H9 (cell line): ENCODE measurements at regions not wholly inside any gene's neighbourhood (a gene's known extent, or its start where the extent isn't known, plus 50 kb on each side); places are given as distances from the start of the nearest gene placed in this dataset.

Source experiments
- DNase-seq: peaks from one replicate; pipeline ENCODE4 v3.0.0-alpha.2; 2017
- H2AFZ ChIP-seq: one replicate; pipeline ENCODE4 v1.6.1; 2013; ENCODE audit warnings: mild to moderate bottlenecking, low read length, control low read depth, moderate library complexity
- H2AK5ac ChIP-seq: 2 replicates; pipeline ENCODE4 v1.6.1; 2013; ENCODE audit warnings: low read length, control low read depth, mixed read lengths; ENCODE audit not compliant: insufficient read length
- H2BK120ac ChIP-seq: one replicate; pipeline ENCODE4 v1.6.1; 2013; ENCODE audit warnings: low read depth, mild to moderate bottlenecking, low read length, control low read depth, inconsistent platforms; ENCODE audit not compliant: poor library complexity, severe bottlenecking
- H2BK12ac ChIP-seq: 2 replicates; pipeline ENCODE4 v1.6.1; 2013; ENCODE audit warnings: low read length, control low read depth, mixed read lengths, low read depth; ENCODE audit not compliant: insufficient read length
- H2BK15ac ChIP-seq: 2 replicates; pipeline ENCODE4 v1.6.1; 2013; ENCODE audit warnings: low read depth, low read length, control low read depth
- H2BK20ac ChIP-seq: one replicate; pipeline ENCODE4 v1.6.1; 2013; ENCODE audit warnings: low read depth, mild to moderate bottlenecking, low read length, control low read depth, inconsistent platforms; ENCODE audit not compliant: poor library complexity, severe bottlenecking
- H2BK5ac ChIP-seq: 2 replicates; pipeline ENCODE4 v1.6.1; 2013; ENCODE audit warnings: low read length, control low read depth, mixed read lengths; ENCODE audit not compliant: insufficient read length
- H3K14ac ChIP-seq: 2 replicates; pipeline ENCODE4 v1.6.1; 2013; ENCODE audit warnings: low read length, control low read depth; ENCODE audit not compliant: insufficient read depth
- H3K18ac ChIP-seq: 2 replicates; pipeline ENCODE4 v1.6.1; 2013; ENCODE audit warnings: low read depth, mild to moderate bottlenecking, mixed read lengths, low read length, control low read depth; ENCODE audit not compliant: insufficient read length
- H3K23ac ChIP-seq: 2 replicates; pipeline ENCODE4 v1.6.1; 2013; ENCODE audit warnings: low read length, control low read depth, mixed read lengths, low read depth; ENCODE audit not compliant: insufficient read length
- H3K23me2 ChIP-seq: 2 replicates; pipeline ENCODE4 v1.6.1; 2013; ENCODE audit warnings: low read depth, mild to moderate bottlenecking, mixed read lengths, low read length, control low read depth; ENCODE audit not compliant: insufficient read length, poor library complexity, severe bottlenecking
- H3K27ac ChIP-seq: 2 replicates; pipeline ENCODE4 v1.5.1; 2013; ENCODE audit warnings: low read length, control low read depth, mixed read lengths, low read depth; ENCODE audit not compliant: insufficient read length
- H3K27me3 ChIP-seq: 2 replicates; pipeline ENCODE4 v1.6.1; 2013; ENCODE audit warnings: low read length, control low read depth, inconsistent platforms; ENCODE audit not compliant: insufficient read depth
- H3K4ac ChIP-seq: 2 replicates; pipeline ENCODE4 v1.6.1; 2013; ENCODE audit warnings: low read depth, mild to moderate bottlenecking, control low read depth, inconsistent platforms, low read length, moderate library complexity
- H3K4me1 ChIP-seq: 2 replicates; pipeline ENCODE4 v1.6.1; 2013; ENCODE audit warnings: low read length, control low read depth, inconsistent platforms; ENCODE audit not compliant: insufficient read depth
- H3K4me2 ChIP-seq: 2 replicates; pipeline ENCODE4 v1.6.1; 2013; ENCODE audit warnings: low read length, control low read depth, mixed read lengths; ENCODE audit not compliant: insufficient read length, insufficient read depth
- H3K56ac ChIP-seq: 2 replicates; pipeline ENCODE4 v1.6.1; 2013; ENCODE audit warnings: low read depth, mild to moderate bottlenecking, mixed read lengths, low read length, control low read depth; ENCODE audit not compliant: insufficient read length
- H3K79me1 ChIP-seq: 2 replicates; pipeline ENCODE4 v1.6.1; 2013; ENCODE audit warnings: low read depth, mild to moderate bottlenecking, moderate library complexity, low read length, control low read depth, inconsistent platforms; ENCODE audit not compliant: insufficient read depth, poor library complexity, severe bottlenecking
- H3K79me2 ChIP-seq: 2 replicates; pipeline ENCODE4 v1.6.1; 2013; ENCODE audit warnings: low read length, control low read depth, inconsistent platforms; ENCODE audit not compliant: insufficient read depth
- H3K9ac ChIP-seq: 2 replicates; pipeline ENCODE4 v1.6.1; 2013; ENCODE audit warnings: low read length, control low read depth, mixed read lengths; ENCODE audit not compliant: insufficient read length; ENCODE audit errors: extremely low read depth
- H3K9me3 ChIP-seq: one replicate; pipeline ENCODE4 v1.6.1; 2013; ENCODE audit warnings: low read depth, low read length, inconsistent platforms; ENCODE audit not compliant: control insufficient read depth
- H3T11ph ChIP-seq: one replicate; pipeline ENCODE4 v1.6.1; 2013; ENCODE audit warnings: mild to moderate bottlenecking, low read length, control low read depth, inconsistent platforms
- H4K20me1 ChIP-seq: one replicate; pipeline ENCODE4 v1.6.1; 2013; ENCODE audit not compliant: control insufficient read depth, insufficient read length, insufficient read depth
- H4K5ac ChIP-seq: 2 replicates; pipeline ENCODE4 v1.6.1; 2013; ENCODE audit warnings: low read depth, mild to moderate bottlenecking, mixed read lengths, low read length, control low read depth; ENCODE audit not compliant: insufficient read length
- H4K8ac ChIP-seq: replicated peaks from 2 replicates; pipeline ENCODE4 v1.6.1; 2013; ENCODE audit warnings: low read length, control low read depth, mixed read lengths, low read depth; ENCODE audit not compliant: insufficient read length
- H4K91ac ChIP-seq: 2 replicates; pipeline ENCODE4 v1.6.1; 2013; ENCODE audit warnings: low read depth, mild to moderate bottlenecking, moderate library complexity, mixed read lengths, low read length, control low read depth; ENCODE audit not compliant: insufficient read length
- H3K27ac Mint-ChIP-seq, 3 experiments: 2 replicates in 2 of 3; 3 replicates in 1 of 3; pipeline ENCODE4 v1.8.0; 2020 to 2021; ENCODE audit warnings: mixed read lengths in 3 of 3, mild to moderate bottlenecking in 1 of 3, moderate library complexity in 1 of 3
- H3K27me3 Mint-ChIP-seq: 2 replicates; pipeline ENCODE4 v1.8.0; 2021; ENCODE audit warnings: low read depth, mild to moderate bottlenecking, moderate library complexity, mixed read lengths
- H3K36me3 Mint-ChIP-seq, 3 experiments: 2 replicates in 2 of 3; 3 replicates in 1 of 3; pipeline ENCODE4 v1.8.0; 2020 to 2021; ENCODE audit warnings: low read depth in 3 of 3, mixed read lengths in 3 of 3; ENCODE audit not compliant: insufficient read depth in 1 of 3
- H3K4me1 Mint-ChIP-seq, 2 experiments: 2 replicates each; pipeline ENCODE4 v1.8.0; 2020; ENCODE audit warnings: mixed read lengths in 2 of 2
- H3K4me3 Mint-ChIP-seq, 2 experiments: 2 replicates in 1 of 2; 3 replicates in 1 of 2; pipeline ENCODE4 v1.8.0; 2020 to 2021; ENCODE audit warnings: mild to moderate bottlenecking in 2 of 2, mixed read lengths in 2 of 2, moderate library complexity in 1 of 2
- H3K9me3 Mint-ChIP-seq, 2 experiments: 2 replicates in 1 of 2; 3 replicates in 1 of 2; pipeline ENCODE4 v1.8.0; 2020; ENCODE audit warnings: mild to moderate bottlenecking in 2 of 2, mixed read lengths in 2 of 2, moderate library complexity in 1 of 2
- CTCF ChIP-seq: fragments of 200-600 bp; sonication (generic); conservative IDR thresholded peaks from 3 replicates; pipeline ENCODE4 v1.8.0; 2021; ENCODE audit warnings: antibody characterized with exemption, mild to moderate bottlenecking
- WGBS: extraction: QIAGEN DNeasy Blood & Tissue Kit; methylation state at CpG from one replicate; pipeline ENCODE4 v1.1.7; 2013; ENCODE audit warnings: missing lambda C conversion rate, low lambda C conversion rate, mixed read lengths; ENCODE audit not compliant: insufficient read length; ENCODE audit errors: extremely low coverage; 5-methylcytosine and 5-hydroxymethylcytosine counted together

DNA sequence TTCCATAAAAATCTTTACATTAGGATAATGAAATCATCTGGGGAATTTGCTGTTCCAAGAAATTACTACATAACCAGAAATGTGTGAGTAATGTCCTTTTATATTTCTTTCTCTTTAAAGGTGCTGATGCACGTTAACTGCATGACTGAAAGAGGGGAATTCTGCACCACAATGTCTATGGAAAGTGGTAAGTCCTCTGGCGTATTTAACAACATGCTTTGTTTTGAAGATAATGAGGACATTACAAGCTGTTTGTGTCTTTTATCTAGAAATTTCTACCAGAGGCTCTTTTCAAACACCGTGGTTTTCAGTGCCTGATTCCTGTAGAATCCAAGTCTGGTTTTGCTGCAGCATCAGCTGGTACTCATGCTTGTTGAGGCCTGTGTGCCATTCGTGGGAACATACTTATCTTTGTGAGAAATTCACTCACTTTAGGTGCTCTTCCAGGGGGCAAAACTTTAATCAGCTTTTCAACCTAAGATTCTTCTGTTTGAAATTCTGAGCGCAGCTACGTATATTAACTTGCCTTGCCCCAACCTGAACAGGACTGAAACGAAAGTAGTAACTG, 257.2 kb downstream of the PDHA2 start:
- Histone ChIP-seq H2BK20ac (no peak overlapping the region), H3K56ac (no peak overlapping the region), H3K9me3 (no peaks in the 10 kb centered on the region), H3K14ac (no peak overlapping the region), H4K20me1 (no peaks in the 10 kb centered on the region), H2AK5ac (no peak overlapping the region), H3K4ac (no peak overlapping the region), H3K23ac (no peak overlapping the region), H2BK120ac (no peak overlapping the region), H4K91ac (no peak overlapping the region), H3K27ac (no peak overlapping the region), H3K9ac (no peak overlapping the region), H2AFZ (peak overlapping the region; percentile 82), H2BK5ac (no peak overlapping the region), H3T11ph (no peak overlapping the region), H3K4me1 (no peaks in the 10 kb centered on the region), H4K5ac (no peak overlapping the region), H2BK12ac (no peak overlapping the region), H3K79me1 (no peaks in the 10 kb centered on the region), H3K18ac (no peak overlapping the region), H3K4me2 (no peak overlapping the region), H2BK15ac (no peak overlapping the region), H3K79me2 (no peaks in the 10 kb centered on the region), H4K8ac (no peak overlapping the region), H3K27me3 (no peaks in the 10 kb centered on the region), H3K23me2 (no peaks in the 10 kb centered on the region)
- peaks cover 0 to 3% (median 0%) of the 10 kb centered on the region in 3 experiments; a peak in 3 of 7 replicates for H3K36me3 Mint-ChIP-seq
- H3K4me1 Mint-ChIP-seq = peaks cover 6 to 10% of the 10 kb centered on the region in 2 experiments
- H3K27me3 Mint-ChIP-seq = no peaks in the 10 kb centered on the region; the same call in 1 of the 2 replicates
- DNase-seq = no peak
- H3K4me3 Mint-ChIP-seq = no peak overlapping the region
- TF ChIP-seq CTCF = no peak
- H3K9me3 Mint-ChIP-seq = peaks cover 0 to 6% of the 10 kb centered on the region in 2 experiments; a peak in 3 of 5 replicates
- WGBS = no CpG with 5 or more reads among the region's 7 CpGs
- H3K27ac Mint-ChIP-seq = peak overlapping the region in 1 of 3 experiments; percentile 19; a peak in 1 of 7 replicates
